RPMI7951 (cell line): ENCODE measurements at regions not wholly inside any gene's neighbourhood (a gene's known extent, or its start where the extent isn't known, plus 50 kb on each side); places are given as distances from the start of the nearest gene placed in this dataset.
"Not testable (repeated sequence)": the region's sequence is repeated elsewhere in the genome, so short reads cannot be mapped to it uniquely, and the experiment has no call there.

Source experiments
- DNase-seq: peaks from one replicate; pipeline ENCODE4 v3.0.0-alpha.2; 2012; ENCODE audit warnings: low read depth

GRCh38 chr14:56351861-56352260 is 227.7 kb upstream of the TMEM260 start:
- peak; percentile 61 for DNase-seq

GRCh38 chr14:56352999-56353398 is 226.6 kb upstream of the TMEM260 start:
- no peak for DNase-seq

GRCh38 chr14:56357428-56357827 is 222.2 kb upstream of the TMEM260 start:
- no peak for DNase-seq

GRCh38 chr14:56358275-56358674 is 221.3 kb upstream of the TMEM260 start:
- no peak for DNase-seq

- no peak for DNase-seq
These were observed 220.6 kb upstream of the TMEM260 start for GRCh38 chr14:56358851-56359614.

GRCh38 chr14:56365663-56366062 is 213.9 kb upstream of the TMEM260 start:
- not testable (repeated sequence) for DNase-seq

- DNase-seq: no peak
These were observed 212.2 kb upstream of the TMEM260 start for GRCh38 chr14:56367416-56367815.

GRCh38 chr14:56371737-56372136 is 207.9 kb upstream of the TMEM260 start:
- no peak for DNase-seq

GRCh38 chr14:56374421-56374820 is 205.2 kb upstream of the TMEM260 start:
- DNase-seq: no peak

- no peak for DNase-seq
These were observed 201.6 kb upstream of the TMEM260 start for GRCh38 chr14:56378046-56378445.

GRCh38 chr14:56378475-56378877 is 201.1 kb upstream of the TMEM260 start:
- no peak for DNase-seq

- DNase-seq: no peak
These were observed 199.6 kb upstream of the TMEM260 start for GRCh38 chr14:56379956-56380355.

- DNase-seq: no peak
These were observed 193.6 kb upstream of the TMEM260 start for GRCh38 chr14:56386024-56386423.

GRCh38 chr14:56390859-56391258 is 188.7 kb upstream of the TMEM260 start:
- no peak for DNase-seq

- DNase-seq: no peak
These were observed 184.6 kb upstream of the TMEM260 start for GRCh38 chr14:56394826-56395530.

GRCh38 chr14:56400109-56400825 is 179.3 kb upstream of the TMEM260 start:
- DNase-seq: no peak

- no peak for DNase-seq
These were observed 166.8 kb upstream of the TMEM260 start for GRCh38 chr14:56412468-56413434.

GRCh38 chr14:56413721-56414120 is 165.9 kb upstream of the TMEM260 start:
- no peak for DNase-seq

GRCh38 chr14:56414236-56414635 is 165.4 kb upstream of the TMEM260 start:
- no peak for DNase-seq

GRCh38 chr14:56416213-56416612 is 163.4 kb upstream of the TMEM260 start:
- DNase-seq: no peak

- peak; percentile 1 for DNase-seq
These were observed 162.4 kb upstream of the TMEM260 start for GRCh38 chr14:56417173-56417572.
